ENCODE measurements at regions not wholly inside any gene's neighbourhood (a gene's known extent, or its start where the extent isn't known, plus 50 kb on each side); places are given as distances from the start of the nearest gene placed in this dataset.
"Not testable (repeated sequence)": the region's sequence is repeated elsewhere in the genome, so short reads cannot be mapped to it uniquely, and the experiment has no call there.

- no peak for FAIRE-seq
Measured at GRCh38 chr10:65570143-65571010, 1355.5 kb upstream of the LRRTM3 start.

- no peak for FAIRE-seq
Measured at GRCh38 chr10:65571011-65571570, 1354.7 kb upstream of the LRRTM3 start.

- FAIRE-seq: no peak
Measured at GRCh38 chr10:65581426-65582026, 1344.3 kb upstream of the LRRTM3 start.

- no peak for FAIRE-seq
Measured at GRCh38 chr10:65602182-65602865, 1323.5 kb upstream of the LRRTM3 start.

DNA sequence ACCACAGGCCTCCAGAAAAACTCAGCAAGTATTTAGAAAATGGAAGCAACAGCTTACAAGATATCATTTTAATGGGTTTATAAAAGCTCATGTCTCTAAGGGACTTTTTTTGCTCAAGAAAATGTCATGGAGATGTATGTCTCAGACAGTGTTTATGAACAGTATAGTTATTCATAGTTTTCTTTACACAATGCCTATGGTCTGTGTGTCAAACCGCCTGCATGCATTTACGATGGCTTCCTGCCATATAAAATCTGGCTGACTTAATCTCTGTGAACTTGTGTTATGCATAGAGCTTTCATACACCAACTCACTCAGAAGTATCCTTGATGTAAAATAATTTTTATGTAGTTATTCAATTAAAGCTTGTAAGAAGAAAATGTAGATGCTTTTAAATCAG lies 1314.2 kb upstream of the LRRTM3 start:
- FAIRE-seq: no peak

- FAIRE-seq: no peak
Measured at GRCh38 chr10:65614956-65615565, 1310.8 kb upstream of the LRRTM3 start.

DNA sequence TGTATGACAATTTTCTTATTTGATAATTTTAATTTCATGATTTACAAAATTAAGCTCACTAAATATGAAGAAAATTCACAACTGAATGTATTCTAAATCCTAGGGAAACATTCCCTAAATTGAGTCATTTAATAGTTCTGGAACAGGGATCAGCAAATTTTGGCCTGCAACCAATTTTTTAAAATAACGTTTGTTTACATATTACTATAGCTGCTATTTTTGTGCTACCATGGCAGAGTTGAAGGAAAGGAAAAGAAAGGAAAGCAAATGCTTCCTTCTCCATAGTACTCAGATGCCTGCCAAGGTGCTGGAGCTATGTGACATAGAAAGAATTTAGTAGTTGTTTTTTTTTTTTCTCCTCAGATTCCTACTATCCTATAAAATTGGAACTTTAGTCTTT lies 1307.7 kb upstream of the LRRTM3 start:
- no peak for FAIRE-seq

GRCh38 chr10:65620404-65621048 lies 1305.3 kb upstream of the LRRTM3 start:
- no peak for FAIRE-seq

- no peak for FAIRE-seq
Measured at GRCh38 chr10:65622608-65623007, 1303.2 kb upstream of the LRRTM3 start.

- no peak for FAIRE-seq
Measured at GRCh38 chr10:65628493-65629139, 1297.2 kb upstream of the LRRTM3 start.

- FAIRE-seq: no peak
Measured at GRCh38 chr10:65660006-65660405, 1265.8 kb upstream of the LRRTM3 start.

- FAIRE-seq: no peak
Measured at GRCh38 chr10:65670087-65670486, 1255.7 kb upstream of the LRRTM3 start.

GRCh38 chr10:65670596-65670995 lies 1255.2 kb upstream of the LRRTM3 start:
- FAIRE-seq: not testable (repeated sequence)

DNA sequence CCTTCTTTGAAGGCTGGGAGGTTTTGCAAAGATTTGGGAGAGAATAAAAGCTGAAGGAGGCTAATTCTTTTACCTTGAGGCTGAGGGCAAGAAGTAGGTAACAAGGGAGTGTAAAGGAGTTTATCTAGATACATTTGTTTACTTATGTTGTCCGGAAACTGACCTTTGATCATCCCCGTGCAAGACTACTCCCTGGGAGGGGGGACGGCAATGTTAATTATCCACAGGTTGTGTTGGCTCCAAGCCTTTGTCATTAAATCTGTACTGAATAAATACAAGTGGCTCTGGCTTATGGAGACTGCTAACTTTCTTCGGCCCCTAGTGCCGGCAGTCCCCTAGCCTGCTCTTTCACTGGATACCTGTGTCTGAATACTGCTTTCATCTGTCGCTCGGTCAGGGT lies 1250.6 kb upstream of the LRRTM3 start:
- no peak for FAIRE-seq

DNA sequence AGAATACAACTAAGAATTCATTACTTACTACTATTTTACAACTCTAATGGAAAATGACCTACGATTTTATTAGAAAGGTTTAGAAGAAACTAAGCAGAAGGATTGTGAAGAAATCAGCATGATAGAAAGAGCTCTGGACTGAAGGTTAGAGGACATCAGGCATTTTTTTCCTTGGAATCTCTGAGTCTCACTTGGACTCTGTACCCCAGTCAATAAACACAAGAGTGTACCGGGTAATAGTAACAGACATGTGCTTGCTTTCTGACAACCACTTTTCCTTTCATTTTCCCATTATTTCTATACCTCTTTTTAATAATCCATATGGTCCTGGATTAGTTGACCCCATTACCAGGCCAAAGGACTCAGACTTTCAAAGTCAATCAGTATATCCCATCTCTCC lies 1240.9 kb upstream of the LRRTM3 start:
- no peak for FAIRE-seq

- FAIRE-seq: no peak
Measured at GRCh38 chr10:65701168-65701776, 1224.6 kb upstream of the LRRTM3 start.

DNA sequence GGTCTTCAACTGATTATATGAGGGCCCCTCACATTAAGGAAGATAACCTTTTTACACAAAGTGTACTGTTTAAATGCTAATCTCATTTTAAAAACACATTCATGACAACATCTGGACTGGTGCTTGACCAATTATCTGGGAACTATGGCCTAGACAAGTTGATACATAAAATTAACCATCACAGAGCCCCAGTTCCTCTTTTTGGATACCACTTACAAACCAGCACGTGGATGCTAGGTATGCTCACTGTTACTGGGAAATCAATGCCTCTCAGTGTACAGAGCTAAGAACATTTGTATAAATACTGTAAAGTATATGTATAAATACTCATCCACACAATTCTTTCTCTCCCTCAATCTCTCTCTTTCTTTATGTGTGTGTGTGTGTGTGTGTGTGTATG lies 1217.8 kb upstream of the LRRTM3 start:
- FAIRE-seq: no peak

DNA sequence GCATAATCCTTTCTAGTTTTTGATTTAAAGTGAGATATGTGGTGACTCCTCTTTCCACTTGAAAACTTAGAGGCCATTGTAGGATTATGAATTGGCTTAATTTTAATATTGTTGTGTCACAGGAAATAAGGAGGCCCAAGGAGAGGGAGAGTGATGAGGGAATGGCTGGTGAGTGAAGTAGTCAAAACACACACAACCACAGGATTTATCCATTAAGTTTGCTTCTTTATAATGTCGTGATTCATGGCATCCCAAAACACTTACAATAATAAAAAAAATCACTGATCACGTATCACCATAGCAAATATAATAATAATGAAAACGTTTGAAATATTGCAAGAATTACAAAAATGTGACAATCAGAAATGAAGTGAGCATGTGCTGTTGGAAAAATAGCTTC lies 1215.5 kb upstream of the LRRTM3 start:
- FAIRE-seq: no peak

GRCh38 chr10:65719790-65720189 lies 1206.0 kb upstream of the LRRTM3 start:
- FAIRE-seq: no peak

DNA sequence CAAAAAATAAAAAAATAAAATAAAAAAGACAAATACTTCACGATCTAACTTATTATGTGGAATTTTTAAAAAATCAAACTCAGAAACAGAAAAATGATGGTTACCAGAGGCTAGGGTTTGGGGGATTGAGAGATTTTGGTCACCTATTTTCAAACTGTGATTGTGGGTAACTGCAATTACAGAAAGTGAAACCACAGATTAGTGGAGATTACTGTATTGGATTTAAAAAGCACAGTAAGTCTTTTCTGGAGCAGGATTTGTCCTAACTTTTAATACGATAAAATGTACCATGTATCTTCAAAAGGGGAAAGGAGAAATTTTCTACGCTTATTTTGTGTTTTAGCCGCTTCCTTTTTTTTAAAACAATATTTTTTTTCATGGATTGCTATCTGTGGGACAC lies 1204.9 kb upstream of the LRRTM3 start:
- no peak for FAIRE-seq

GRCh38 chr10:65723525-65723924 lies 1202.3 kb upstream of the LRRTM3 start:
- no peak for FAIRE-seq

GRCh38 chr10:65735382-65735781 lies 1190.5 kb upstream of the LRRTM3 start:
- no peak for FAIRE-seq

Data from colon (tissue), 2 donors.